Kidney epithelial cell (primary cell): ENCODE measurements at regions not wholly inside any gene's neighbourhood (a gene's known extent, or its start where the extent isn't known, plus 50 kb on each side); places are given as distances from the start of the nearest gene placed in this dataset.

Experiments used
- DNase-seq: peaks from one replicate; pipeline ENCODE4 v3.0.0-alpha.2; 2010; ENCODE audit warnings: low read depth
- H3K27me3 ChIP-seq: 2 replicates; pipeline ENCODE4 v1.6.0; 2011; ENCODE audit warnings: low read length; ENCODE audit not compliant: control insufficient read depth, insufficient read depth
- H3K36me3 ChIP-seq: 2 replicates; pipeline ENCODE4 v1.5.1; 2011; ENCODE audit warnings: low read length; ENCODE audit not compliant: control insufficient read depth, insufficient read depth
- H3K4me3 ChIP-seq: 2 replicates; pipeline ENCODE4 v1.5.1; 2011; ENCODE audit warnings: low read depth, mild to moderate bottlenecking, control low read depth, low read length
- CTCF ChIP-seq: IDR thresholded peaks from 2 replicates; pipeline ENCODE4 v1.5.1; 2011; ENCODE audit warnings: mild to moderate bottlenecking, moderate library complexity, low read length, control low read depth, inconsistent platforms; ENCODE audit not compliant: insufficient read depth, poor library complexity, severe bottlenecking

- TF ChIP-seq CTCF, result no peak
- no peak for DNase-seq
- no peaks in the 10 kb centered on the region for H3K27me3 ChIP-seq
- no peak overlapping the region for H3K4me3 ChIP-seq
- H3K36me3 ChIP-seq, result no peaks in the 10 kb centered on the region
Observed at GRCh38 chr17:73875346-73875745, 231.1 kb upstream of the SDK2 start.

DNA sequence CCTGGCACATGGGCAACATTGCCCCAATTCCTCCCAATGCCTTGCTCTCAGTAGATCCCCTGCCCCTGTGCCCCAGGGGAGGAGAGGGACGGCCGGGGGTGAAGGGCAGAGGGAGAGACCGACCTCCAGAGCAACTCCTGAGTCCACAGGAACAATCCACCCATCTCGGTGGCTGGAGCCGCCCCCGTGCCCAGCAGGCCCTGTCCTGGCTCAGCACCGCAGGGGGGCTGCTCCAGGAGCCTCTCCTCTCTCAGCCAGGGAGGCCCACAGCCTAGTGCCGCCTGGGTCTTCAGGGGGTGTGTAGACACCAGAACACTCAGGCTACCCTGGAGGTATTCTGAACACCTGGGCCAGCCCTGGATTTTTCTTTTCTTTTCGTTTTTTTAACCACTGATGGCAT, 233.7 kb upstream of the SDK2 start:
- no peaks in the 10 kb centered on the region for H3K36me3 ChIP-seq
- no peak for TF ChIP-seq CTCF
- DNase-seq, result no peak
- H3K4me3 ChIP-seq, result no peak overlapping the region
- H3K27me3 ChIP-seq, result no peaks in the 10 kb centered on the region

- no peaks in the 10 kb centered on the region for H3K36me3 ChIP-seq
- TF ChIP-seq CTCF, result no peak
- no peak for DNase-seq
- H3K27me3 ChIP-seq, result no peaks in the 10 kb centered on the region
- H3K4me3 ChIP-seq, result no peak overlapping the region
Observed at GRCh38 chr17:73878923-73879322, 234.7 kb upstream of the SDK2 start.

- H3K27me3 ChIP-seq, result no peaks in the 10 kb centered on the region
- no peaks in the 10 kb centered on the region for H3K36me3 ChIP-seq
- no peak for TF ChIP-seq CTCF
- no peak overlapping the region for H3K4me3 ChIP-seq
- DNase-seq, result no peak
Observed at GRCh38 chr17:73879987-73880386, 235.7 kb upstream of the SDK2 start.

DNA sequence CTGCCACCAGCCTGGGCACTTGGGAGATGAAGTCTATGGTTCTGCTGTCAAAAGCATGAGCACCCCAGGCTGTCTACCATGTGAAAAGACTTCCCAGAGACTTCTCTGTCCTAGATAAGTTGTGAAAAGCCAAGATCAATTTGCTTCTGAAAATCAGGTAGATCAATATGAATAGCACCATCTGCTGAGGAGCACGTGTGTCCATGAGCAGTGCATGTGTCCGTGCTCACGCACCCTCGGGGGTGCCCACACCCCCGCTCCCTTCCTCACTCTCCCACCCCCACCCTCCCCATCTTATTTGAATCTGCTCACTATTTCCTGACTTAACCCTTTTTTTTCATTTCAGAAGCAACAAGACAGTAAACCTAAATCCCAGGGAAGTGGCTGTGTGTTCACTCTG, 238.3 kb upstream of the SDK2 start:
- DNase-seq, result no peak
- no peak overlapping the region for H3K4me3 ChIP-seq
- no peak for TF ChIP-seq CTCF
- no peaks in the 10 kb centered on the region for H3K27me3 ChIP-seq
- no peaks in the 10 kb centered on the region for H3K36me3 ChIP-seq

DNA sequence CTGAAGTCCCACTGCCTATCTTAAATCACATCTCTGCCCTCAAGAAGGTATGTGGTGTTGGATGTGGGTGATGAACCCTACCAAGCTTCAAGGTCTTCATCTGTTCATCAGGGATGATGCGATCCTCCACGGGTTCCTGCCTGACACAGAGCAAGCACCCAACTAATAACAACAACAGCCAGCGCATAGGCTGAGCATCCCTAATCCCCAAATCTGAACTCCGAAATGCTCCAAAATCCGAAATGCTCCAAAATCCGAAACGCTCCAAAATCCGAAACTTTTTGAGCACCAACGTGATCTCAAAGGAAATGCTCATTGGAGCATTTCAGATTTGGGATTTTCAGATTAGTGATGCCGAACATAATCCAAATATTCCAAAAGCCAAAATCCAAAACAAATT, 238.9 kb upstream of the SDK2 start:
- Histone ChIP-seq H3K4me3 (no peak overlapping the region), H3K27me3 (no peaks in the 10 kb centered on the region), H3K36me3 (no peaks in the 10 kb centered on the region)
- no peak for TF ChIP-seq CTCF
- no peak for DNase-seq
